Left renal cortex interstitium (tissue), 4 donors: ENCODE measurements at regions not wholly inside any gene's neighbourhood (a gene's known extent, or its start where the extent isn't known, plus 50 kb on each side); places are given as distances from the start of the nearest gene placed in this dataset.
"Not testable (repeated sequence)": the region's sequence is repeated elsewhere in the genome, so short reads cannot be mapped to it uniquely, and the experiment has no call there.

Experiments used
- DNase-seq, 4 donors: peaks; one replicate each; pipeline ENCODE4 v3.0.0-alpha.2; 2013; ENCODE audit warnings: low read depth in 4 of 4, low spot score in 2 of 4, missing footprints in 1 of 4

DNA sequence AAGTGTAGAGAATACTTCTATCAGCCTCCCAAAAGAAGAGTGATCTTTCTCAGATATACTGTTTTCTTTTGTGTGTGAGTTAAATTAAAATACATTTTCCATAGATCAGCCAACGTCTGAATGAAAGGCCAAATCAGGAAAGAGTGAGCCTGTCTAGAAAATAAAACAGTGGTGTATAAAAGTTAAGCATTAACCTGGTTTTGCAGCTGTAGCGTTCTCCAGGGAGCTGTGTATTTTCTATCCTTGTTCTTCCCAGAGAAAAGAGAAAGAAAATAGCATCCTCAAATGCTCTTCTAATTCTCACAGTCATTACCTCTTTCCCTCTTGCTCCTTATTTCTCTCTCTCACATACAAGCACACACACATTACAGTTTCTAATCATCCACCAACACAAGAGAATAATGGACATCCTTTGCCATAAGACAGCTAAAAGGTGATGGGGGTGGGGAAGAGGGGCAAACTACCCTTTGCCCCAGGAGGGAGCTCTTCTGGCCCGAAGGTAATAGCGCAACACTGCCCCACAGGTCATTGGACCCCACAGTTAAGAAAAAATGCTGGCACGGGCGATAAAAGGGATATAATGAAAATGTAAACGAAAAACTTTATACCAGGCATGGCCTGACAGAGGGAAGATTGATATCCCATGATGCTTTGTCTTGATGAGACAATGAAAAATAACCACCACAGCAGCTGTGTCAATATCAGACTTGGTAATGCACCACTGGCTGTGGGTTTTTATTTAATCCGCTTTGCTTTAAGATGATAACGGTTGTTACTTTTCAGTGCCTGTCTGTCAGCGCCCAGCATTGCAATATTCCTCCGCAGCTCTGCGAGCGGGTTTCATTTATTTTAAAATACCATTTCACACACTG, 150.3 kb downstream of the NUF2 start:
- peak in 2 of 4 donors; percentile 16 to 23 for DNase-seq

DNA sequence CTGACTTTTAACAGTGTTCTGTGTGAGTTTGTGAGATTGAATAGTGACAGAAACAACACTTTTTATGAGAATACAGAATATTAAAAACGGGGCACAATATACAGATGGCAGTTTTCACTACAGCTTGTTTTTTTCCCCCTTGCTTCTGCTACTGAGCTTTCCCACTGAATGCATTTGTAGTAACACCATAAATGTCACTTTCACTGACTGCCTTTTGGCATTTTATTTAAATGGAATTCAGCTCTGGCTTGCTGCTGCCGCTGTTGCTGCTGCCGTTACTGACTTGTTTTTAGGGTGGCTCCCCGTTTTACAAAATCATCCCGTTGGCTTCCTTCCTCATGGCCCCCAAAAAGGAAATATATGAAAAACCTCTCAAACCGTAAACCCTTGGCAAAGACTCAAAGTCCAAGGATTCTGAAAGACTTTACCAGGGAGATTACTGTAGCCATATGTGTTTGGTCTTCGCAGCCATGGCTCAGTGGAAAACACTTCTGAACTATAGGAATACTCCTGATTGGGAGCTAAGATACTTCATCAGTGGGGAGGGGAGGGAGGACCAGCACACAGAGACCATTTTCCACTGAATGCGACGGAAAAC, 151.0 kb downstream of the NUF2 start:
- peak in 1 of 4 donors; percentile 10 for DNase-seq

DNA sequence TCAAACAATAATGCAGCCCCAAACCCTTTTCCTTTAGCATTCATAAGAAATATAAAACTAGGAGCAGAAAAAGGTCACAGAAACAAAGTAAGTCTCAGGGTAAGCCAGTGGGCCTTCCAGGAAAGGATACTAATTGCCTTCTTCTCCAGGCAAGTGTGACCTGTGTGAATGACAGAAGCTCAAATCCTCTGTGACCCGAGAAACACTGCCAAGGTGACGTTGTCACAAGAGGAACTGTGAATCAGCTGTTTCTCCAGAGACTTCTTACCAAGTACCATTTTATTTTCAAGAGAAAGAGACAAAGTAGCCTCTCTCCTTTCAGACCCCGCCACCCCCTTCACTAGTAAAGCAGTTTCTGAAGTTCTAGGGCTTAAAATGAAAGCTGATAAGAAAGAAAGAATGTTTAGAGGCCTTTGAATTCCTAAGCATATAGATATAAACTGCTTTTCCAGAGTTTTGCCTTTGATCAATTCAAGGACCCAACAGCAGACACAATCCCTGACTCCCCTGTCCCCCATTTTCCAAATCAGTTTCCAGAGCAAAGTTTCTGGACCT, 155.6 kb downstream of the NUF2 start:
- DNase-seq: no peak

DNA sequence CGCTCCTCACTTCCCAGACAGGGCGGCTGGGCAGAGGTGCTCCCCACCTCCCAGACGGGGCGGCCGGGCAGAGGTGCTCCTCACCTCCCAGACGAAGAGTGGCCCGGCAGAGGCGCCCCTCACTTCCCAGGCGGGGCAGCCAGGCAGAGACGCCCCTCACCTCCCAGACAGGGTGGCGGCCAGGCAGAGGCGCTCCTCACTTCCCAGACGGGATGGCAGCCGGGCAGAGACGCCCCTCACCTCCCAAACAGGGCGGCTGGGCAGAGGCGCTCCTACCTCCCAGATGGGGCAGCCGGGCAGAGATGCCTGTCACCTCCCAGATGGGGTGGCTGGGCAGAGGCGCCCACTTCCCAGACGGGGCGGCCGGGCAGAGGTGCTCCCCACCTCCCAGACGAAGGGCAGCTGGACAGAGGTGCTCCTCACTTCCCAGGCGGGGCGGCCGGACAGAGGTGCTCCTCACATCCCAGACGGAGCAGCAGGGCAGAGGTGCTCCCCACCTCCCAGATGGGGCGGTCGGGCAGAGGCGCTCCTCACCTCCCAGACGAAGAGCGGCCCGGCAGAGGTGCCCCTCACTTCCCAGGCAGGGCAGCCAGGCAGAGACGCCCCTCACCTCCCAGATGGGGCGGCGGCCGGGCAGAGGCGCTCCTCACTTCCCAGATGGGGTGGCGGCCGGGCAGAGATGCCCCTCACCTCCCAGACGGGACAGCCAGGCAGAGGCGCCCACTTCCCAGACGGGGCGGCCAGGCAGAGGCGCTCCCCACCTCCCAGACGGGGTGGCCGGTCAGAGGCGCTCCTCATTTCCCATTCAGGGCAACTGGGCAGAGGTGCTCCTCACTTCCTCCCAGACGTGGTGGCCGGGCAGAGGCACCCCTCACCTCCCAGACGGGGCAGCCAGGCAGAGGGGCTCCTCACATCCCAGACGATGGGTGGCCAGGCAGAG, 176.9 kb downstream of the NUF2 start:
- not testable (repeated sequence) for DNase-seq

DNA sequence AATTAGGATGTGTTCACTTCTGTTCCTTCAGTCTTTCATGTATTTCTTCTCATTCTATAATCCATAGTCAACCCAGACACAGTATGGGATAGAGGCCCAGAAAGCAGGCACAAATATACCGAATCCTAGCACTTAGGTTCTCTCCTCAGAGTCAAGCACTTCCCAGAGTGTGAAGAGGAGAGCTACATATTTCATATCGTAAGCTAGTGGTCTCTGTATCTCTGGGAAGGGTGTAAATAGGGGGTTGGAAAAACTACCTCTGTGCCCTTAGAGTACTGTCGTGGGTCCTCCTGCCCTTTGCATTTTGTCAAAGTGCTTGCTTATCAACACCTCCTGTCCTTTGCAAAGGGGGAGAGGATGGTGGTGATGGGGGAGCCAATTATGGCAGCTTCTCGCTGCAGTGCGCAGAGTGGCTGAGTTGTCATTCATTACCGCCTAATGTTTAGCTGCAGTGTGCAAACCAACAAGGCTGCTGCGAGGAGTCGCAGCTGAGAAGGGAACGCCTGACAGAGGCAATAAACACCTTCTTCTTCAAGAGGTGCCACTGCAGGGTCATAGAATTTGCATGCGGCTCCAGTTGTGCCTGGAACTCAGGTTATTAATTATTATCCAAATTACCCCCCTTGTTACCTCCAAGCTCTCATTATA, 182.7 kb downstream of the NUF2 start:
- DNase-seq: no peak

DNA sequence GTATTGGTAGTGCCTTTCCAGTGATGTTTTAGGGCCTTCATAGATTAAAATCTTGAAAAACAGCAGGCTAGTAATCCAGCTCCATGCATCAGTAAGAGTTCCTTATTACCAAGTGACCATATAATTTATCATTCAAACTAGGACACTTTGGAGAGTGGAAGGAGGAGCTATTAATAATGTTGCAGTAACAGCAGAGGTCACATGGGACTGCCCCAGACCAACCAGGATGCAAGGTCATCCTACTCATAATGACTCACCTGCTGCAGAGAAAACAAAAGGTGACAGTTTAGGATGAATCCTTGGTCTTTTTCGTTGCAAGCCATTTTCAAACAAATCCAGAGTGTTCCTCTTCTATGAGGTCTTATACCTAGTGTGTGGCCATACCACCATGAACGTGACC, 187.4 kb downstream of the NUF2 start:
- DNase-seq: no peak

DNA sequence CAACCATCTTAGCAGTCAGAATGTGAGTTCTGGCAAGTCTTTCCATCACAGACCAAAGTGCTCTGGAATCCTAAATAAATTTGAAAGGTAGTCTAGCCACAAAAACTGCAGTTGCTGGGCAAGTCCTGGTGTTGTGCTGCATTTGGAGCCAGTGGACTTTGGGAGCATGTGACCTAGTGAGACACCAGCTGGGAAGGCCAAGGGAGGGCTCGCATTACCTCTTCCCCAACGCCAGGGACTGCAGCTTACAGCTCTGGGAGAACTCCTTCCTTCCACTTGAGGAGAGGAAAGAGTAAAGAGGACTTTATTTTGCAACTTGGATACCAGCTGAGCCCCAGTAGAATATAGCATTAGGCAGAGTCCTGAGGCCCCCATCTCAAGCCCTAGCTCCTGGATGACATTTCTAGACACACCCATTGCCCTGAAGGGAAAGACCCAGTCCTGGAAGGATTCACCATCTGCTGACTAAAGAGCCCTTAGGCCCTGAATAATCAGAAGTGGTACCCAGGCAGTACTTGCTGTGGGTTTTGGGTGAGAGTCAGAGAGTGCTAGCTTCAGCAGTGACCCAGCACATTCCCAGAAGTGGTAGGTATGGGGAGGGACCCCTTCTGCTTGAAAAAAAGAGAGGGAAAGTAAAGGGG, 190.7 kb downstream of the NUF2 start:
- no peak for DNase-seq

DNA sequence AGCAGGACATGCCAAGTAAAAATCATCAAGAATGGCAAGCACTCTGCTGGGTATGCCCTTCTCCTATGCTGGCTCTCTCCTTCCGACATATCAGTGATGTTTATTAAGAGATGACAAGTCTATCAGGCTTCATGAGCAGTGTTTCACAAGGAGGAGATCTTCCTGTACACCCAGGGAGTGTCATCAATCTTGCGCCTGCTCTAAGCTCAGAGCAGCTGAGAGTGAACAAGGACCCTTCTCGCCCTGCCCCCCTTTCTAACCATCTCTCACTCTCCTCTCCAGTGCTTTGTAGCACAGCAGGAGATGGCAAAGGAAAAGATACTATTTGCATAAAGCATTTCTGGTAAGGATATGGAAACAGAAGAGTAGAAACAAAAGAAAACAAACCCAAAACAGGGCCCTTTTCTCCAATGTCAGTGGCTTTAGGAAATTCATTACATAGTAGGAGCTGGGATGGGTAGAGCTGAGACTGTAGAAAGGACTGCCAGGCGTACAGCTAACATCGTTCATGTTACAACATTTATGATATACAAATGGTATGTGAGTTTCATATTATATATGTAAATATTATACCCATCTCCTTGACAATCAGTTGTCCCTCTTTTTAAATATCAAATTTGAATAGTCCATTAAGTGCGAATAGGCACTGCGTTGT, 201.7 kb downstream of the NUF2 start:
- no peak for DNase-seq

DNA sequence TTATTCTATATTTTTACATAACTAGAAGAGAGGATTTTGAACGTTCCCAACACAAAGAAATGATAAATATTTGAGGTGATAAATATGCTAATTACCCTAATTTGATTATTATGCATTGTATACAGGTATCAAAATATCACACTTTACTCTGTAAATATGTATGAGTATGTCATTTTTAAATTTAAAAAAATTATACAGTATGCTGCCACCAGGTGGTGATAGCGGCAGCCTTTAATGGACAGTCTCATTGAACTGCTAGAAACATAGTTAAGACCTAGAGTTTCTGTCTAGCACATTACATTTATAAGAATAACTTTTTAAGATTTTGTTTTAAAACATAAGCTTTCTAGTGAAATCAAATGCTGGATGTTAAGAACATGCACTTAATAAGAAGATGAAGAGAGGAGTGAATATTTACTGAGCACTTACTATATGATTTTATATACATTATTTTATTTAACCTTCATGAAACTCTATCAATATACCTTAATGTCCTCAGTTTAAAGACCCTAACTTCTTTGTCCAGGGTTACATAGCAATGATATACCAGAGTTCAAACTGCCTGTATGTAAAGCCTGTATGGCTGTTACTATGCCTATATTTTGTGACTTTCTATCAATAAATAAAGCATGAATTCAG, 207.1 kb downstream of the NUF2 start:
- DNase-seq: peak in 1 of 4 donors; percentile 15

DNA sequence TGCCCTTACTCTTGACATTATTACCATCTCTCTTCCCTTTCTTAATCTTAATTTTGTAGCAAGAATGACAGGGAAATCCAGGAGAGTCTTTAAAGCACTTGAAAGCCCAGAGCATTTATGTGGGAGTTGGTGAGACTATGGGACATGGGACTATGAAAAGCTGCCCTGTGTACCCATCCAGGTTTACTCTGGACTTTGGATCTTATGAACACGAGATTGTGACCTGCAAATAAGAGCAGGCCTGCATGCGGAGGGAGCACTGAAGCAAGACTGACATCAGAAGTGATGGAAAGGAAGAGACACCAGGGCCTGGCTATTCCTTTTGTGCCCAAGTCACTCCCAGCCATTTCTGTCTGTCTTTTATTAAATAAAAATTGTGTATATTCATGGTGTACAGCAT, 209.6 kb downstream of the NUF2 start:
- no peak for DNase-seq

DNA sequence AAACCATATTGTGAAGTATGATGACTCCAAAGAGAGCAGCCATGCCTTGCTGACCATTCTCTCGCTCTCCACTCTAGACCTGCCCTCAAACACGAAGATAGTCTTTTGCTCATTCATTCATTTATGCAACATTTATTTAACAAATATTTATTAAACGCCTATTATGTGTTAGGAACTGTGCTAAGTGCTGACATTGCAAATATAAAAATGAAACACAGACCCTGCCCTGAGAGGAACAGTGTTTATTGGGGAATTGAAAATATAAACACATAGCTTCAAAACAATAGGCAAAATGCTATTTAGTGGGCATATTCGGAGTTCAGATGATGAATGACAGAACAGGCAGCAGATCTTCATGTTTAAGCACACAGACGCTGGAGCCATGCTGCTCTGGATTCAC, 213.6 kb downstream of the NUF2 start:
- DNase-seq: no peak

DNA sequence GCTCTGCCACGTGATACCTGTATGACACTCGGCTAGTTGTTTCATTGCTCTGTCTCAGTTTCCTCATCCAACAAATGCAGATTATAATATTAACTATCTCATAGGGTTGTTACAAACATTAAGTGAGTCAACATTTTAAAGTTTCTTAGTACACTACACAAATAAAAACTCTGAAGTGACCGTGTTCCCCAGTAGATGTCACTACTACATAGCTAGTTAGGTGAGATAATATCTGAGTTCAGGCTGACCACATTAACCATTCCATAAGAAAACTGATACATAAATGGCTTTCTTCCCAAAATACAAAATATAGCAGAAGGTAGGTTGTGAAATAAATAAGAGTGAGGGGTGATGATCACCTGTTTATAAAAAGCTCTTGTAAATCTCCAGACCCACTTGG, 214.1 kb downstream of the NUF2 start:
- peak in 1 of 4 donors; percentile 37 for DNase-seq

DNA sequence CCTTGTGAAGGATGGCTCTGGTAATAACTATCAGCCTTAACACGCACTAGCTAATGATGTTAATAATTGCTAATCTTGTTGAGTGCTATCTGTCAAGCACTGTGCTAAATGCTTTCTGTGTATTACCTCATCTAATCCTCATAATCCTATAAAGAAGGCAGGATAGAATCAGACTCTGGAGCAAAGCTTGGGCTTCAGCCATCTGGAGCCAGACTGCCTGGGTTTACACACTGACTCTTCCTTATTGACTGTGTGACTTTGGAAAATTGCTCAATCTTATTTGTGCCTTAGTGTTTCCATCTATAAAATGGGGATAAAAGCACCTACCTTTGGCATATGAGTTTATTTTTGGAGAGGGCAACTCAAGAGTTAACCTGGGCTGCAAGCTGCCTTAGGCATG, 216.1 kb downstream of the NUF2 start:
- DNase-seq: no peak

DNA sequence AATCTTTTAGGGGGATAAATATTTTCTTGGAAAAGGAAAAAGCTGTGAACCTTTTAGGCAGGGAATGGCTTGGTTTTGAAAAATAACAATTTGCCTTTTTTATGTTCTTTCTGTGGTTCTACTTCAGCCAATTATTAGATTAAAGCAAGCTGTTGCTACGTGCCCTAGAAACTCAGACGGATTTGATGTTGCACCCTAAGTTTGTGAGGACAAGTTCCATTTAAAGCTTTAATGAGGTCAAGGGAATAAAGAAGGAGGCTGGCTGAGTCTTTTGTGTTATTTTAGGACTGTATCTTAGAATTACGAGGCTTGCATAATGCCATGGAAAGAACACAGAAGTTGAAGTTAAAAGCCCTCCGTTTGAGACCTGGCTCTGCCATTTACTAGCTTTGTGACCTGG, 216.9 kb downstream of the NUF2 start:
- DNase-seq: peak in 2 of 4 donors; percentile 55 to 69

DNA sequence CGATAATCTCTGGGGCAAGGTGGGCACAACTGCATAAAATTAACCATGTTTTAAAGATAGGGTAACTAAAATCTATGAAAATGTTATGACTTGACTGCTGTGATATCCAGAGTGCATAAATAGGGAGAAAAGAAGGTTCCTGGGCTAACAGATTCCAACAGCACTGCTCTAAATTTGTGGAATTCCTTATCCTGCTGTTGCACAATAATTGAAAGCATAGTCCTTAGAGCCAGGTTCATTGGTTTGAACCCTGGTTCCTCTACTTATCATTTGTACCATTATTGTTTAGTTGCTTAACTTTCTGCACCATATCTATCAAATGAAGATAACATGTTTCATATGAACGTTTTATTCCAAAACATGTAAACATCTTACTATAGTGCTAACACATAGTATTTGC, 219.0 kb downstream of the NUF2 start:
- DNase-seq: no peak

DNA sequence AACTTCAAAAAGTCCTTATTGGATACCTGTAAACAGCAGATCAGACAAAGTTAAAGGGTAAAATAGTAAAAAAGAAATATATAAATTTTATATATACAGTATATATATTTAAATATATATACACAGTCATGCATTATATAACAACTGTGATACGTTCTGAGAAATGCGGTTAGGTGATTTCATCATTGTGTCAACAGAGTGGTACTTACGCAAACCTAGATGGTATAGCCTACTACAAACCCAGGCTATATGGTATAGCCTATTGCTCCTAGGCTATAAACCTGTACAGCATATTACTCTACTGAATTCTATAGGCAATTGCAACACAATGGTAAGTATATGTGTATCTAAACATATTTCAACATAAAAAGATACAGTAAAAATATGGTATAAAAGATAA, 222.7 kb downstream of the NUF2 start:
- DNase-seq: no peak

DNA sequence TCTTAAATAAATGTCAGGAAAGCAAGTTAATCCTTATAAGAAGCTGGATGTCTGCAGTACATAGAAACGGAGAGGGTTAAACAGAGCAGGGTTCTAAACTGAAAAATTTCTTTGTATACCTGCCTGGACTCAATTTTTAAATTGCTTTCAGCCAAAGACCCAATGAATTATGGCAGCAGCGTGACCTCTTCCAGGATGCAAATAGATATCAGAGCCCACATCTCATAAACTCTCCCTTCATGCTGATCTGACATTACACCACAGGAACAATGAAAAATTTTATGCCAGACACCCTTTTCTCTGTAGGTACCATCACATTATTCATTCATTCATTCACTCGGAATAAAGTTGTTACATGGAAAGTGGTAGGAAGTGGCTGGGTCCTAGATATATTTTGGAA, 236.4 kb downstream of the NUF2 start:
- DNase-seq: no peak

DNA sequence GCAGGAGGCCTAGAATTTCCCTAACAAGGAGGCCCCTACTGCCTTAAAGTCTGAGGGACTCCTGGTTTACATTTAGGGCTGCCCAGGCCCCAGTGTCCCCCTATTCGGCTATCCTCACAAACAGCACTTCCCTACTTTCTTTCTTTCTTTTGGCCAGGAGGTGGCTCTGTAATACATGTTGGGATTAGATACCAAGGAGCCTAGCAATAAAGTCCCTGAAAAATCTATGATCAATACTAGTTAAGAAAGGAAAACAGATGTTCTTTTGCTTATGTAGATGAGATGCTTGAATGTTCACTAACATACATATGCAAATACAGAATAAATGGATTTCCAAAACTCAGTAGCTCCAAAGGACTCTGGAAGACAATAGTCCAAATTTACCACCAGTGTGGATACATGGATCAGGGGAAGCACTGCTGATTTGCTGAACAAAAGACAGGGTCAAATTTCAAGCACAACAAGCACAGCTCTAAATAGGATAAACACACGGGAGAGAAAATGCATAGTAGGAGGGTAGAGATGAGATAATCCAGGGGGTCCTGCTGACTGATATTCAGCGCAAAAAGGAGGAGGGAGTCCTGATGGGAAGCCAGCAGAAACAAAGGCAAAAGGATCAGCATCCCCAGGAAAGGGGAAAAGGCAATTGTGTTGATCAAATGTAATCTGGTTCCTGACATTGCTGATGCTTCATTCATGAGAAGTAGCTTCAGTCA, 240.0 kb downstream of the NUF2 start:
- DNase-seq: no peak
